ELR (cell line): ENCODE measurements at regions not wholly inside any gene's neighbourhood (a gene's known extent, or its start where the extent isn't known, plus 50 kb on each side); places are given as distances from the start of the nearest gene placed in this dataset.

ENCODE experiments used
- DNase-seq: peaks from one replicate; pipeline ENCODE4 v3.0.0-alpha.2; 2015; ENCODE audit warnings: low read depth

DNA sequence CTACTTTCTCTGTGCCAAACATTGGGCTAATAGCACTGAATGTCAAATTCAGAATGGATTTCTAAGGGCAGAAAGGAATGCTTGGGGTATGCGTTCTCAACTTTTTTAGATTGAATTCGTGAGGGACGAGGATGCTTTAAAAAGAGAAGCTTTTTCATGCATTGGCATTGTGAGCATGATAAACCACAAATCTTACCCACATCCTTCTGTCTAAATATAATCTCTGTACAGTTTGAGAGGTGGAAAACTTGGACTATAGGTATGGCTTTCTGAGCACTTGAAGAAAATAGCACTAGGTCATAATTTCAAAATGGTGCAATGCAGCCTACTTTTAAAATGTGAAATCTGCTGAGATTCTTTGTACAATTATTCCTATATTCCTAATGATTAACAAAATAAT, 71.4 kb upstream of the HHIP start:
- no peak for DNase-seq

GRCh38 chr4:144575181-144575580, 70.8 kb upstream of the HHIP start:
- no peak for DNase-seq

- DNase-seq = peak; percentile 39
Observed at GRCh38 chr4:144578681-144579080, 67.3 kb upstream of the HHIP start.

DNA sequence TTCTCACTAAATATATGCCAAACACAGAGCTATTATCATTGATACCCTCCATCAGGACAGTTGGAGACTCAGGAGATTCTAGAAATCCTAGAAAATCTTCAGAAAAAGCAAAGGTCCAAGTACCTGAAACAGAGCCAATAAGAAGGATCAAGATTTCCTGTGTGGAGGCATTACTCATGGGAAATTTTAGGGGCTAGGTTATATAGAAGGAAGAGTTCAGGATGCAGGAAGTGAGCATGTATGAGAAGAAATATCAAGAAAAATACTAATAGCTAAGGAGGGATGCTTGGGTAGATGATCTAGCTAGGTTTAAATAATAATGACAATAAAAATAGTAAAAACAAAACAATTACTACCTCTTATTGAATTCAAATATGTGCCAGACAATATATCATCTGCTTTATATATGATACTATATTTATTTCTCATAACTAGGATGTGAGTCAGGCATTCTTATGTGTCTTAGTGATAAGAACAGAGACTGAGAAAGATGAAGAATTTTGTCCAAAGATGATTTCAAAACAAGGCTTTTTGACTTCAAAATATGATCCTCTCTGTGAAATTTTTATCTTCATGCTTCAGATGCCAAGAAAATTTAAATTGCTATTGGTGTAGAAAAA, 66.4 kb upstream of the HHIP start:
- peak; percentile 88 for DNase-seq

DNA sequence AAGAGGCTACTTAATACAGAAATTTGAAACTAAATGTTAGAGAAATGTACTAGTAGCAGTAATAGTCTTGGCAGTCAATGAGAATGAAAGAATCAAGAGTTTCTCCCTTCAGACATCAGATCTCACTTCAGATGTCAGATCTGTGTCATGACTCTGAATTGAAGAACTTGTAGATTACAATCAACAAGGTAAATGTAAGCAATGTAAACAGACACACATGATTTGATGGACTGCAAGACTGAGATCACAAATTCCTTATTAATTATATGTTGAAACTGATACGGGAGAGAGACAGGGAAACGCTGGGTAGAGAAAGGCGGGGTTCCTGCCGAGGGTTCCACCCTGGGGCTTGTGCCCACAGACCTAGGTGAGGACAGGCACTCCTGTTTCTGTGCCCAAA, 65.5 kb upstream of the HHIP start:
- peak; percentile 11 for DNase-seq

DNA sequence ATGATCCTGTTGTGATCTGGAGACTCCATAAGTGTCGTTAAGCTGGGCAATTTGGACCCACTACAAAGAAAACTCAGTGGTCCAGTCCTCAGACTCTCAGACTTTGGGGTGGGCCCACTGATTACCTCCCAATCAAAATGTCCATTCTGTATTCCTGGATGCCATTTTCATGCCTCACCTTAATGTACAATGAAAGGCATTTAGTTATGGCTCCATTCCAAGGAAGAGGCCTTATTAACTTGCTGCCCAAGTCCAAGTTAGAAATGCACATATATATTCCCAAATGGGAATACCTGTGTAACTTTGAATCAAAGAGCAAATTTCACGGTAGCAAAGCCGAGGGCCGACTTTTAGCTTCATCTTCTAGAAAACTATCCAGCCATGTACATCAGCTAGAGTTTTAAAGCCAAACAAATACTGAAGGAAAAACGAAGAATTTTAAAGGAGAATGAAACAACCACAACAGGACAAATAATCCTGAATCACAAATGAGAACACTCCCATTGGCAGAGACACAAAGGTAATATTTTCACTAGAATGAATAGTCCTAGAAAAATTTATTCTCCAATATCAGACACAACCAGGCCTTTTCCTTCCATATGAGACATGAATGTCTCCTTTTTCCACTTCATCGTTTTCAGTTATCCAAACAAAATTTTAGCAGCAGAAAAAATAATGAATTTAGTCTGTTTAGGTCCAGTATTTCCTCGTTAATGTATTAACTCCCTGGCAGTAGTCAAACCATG, 63.7 kb upstream of the HHIP start:
- peak; percentile 74 for DNase-seq

GRCh38 chr4:144582975-144583374, 63.0 kb upstream of the HHIP start:
- no peak for DNase-seq

DNA sequence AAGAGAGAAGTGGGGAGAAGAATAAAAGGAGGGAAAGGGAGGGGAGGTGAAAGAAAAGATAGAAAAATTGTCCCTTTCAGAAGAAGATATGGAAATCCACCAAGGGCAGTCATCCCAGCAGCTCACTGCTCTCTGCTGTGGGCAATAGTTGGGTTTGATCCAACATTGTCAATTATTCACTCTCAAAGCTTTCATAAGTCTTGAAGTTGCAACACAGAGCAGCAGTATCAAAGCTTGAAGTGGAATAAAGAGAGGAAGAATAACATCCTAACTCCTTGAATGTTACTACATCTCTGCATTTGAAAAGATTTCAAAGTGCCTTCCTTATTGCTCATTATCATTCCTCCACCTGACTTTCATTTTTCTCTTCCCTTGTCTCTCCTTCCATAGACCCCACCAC, 62.3 kb upstream of the HHIP start:
- DNase-seq = no peak

DNA sequence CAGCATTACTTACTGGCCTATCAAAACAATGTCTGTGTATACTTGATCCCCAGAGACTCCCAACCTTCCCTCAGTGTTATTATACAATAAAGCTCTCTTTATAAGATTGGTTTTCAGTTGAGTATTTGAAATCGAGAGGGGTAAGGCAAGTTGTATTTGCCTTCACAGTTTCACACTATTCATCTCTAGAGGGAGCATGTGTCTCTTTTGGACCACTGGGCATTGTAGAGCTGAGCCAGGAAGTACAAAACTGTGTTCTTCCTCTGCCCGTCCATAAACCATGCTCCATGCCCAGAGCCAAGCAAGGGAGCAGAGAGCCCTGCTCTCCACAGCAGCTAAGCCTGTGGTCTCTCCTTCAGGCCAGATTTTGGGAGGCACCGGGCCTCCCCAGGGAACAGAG, 61.5 kb upstream of the HHIP start:
- no peak for DNase-seq

DNA sequence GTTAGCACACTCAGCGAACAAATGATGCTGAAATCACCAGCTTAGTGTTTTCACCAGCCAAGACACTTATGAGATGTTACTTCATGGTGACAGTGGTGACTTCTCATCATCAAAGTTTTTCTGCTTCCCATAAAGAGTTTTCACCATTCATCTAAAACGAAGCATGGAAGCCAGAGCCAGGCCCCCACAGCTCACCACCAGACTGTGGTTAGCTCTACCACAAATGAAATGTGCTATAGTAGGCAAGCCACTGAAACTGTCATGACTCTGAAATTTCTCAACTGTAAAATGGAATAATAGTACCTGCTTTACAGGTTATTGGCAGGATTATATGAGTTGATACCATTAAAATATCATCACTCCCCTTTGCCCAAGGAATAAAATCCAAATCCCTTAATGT, 56.4 kb upstream of the HHIP start:
- DNase-seq = no peak

- no peak for DNase-seq
Observed at GRCh38 chr4:144590020-144590419, 55.9 kb upstream of the HHIP start.

- DNase-seq = peak; percentile 40
Observed at GRCh38 chr4:144591401-144591800, 54.6 kb upstream of the HHIP start.

- DNase-seq = no peak
Observed at GRCh38 chr4:144592264-144592663, 53.7 kb upstream of the HHIP start.

DNA sequence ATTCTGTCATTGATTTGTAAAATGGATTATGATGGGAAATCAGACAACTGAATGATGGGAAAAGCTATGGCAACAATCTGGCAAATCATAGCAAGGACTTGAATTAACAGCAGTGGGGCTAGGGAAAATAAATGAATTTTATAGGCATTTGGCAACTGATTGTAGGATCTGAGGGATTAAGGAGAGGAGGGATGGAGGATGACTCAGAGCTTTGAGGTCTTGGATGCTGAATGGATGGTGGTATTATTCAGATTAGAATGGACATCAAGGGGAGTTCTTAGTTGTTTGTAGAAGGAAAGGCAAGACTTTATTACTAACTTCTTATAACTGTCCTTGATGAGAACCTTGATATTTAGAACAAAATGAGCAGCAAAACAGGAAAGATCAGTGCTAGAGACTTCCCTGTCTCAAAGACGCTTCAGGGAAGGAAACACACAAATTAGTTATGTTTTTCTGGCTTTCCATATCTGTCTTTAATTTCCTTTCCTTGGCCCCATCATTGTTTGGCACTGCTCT, 51.4 kb upstream of the HHIP start:
- DNase-seq = no peak

DNA sequence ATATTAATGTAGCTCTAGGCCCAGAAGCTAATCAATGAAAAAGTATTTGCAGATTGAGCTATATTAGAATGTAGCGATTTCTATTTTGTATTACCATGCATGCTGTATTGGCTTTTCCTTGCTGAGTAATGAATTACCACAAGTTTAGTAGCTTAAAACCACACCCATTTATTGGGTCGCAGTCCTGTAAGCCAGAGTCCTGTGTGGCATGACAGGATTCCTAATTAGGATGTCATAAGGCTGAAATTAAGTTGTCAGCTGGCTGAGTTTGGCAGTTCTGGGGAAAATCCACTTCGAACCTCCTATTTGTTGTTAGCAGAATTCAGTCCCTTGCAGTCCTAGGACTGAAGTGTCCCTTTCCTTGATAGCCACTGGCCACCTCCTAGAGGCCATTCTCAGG, 50.3 kb upstream of the HHIP start:
- no peak for DNase-seq
